Astrocyte (in vitro differentiated cells and primary cell): ENCODE measurements at regions not wholly inside any gene's neighbourhood (a gene's known extent, or its start where the extent isn't known, plus 50 kb on each side); places are given as distances from the start of the nearest gene placed in this dataset.

Experiments used
- DNase-seq: peaks from one replicate; pipeline ENCODE4 v3.0.0-alpha.2; 2010; ENCODE audit warnings: low read depth
- FAIRE-seq: peaks from 2 replicates; lab custom pipeline; 2011; peaks lifted over from hg19 to GRCh38; lab: Jason Lieb, UNC
- H2AFZ ChIP-seq: 2 replicates; pipeline ENCODE4 v1.6.0; 2012; ENCODE audit warnings: low read depth, low read length, inconsistent platforms
- H3K27ac ChIP-seq: 2 replicates; pipeline ENCODE4 v1.5.1; 2011; ENCODE audit warnings: low read depth, low read length, inconsistent platforms
- H3K27me3 ChIP-seq: 2 replicates; pipeline ENCODE4 v1.6.0; 2011; ENCODE audit warnings: low read length, inconsistent platforms; ENCODE audit not compliant: insufficient read depth
- H3K36me3 ChIP-seq: 2 replicates; pipeline ENCODE4 v1.5.1; 2011; ENCODE audit warnings: low read length, inconsistent platforms; ENCODE audit not compliant: insufficient read depth
- H3K4me1 ChIP-seq: 2 replicates; pipeline ENCODE4 v1.5.1; 2011; ENCODE audit warnings: low read length, inconsistent platforms; ENCODE audit not compliant: insufficient read depth
- H3K4me2 ChIP-seq: 2 replicates; pipeline ENCODE4 v1.6.0; 2012; ENCODE audit warnings: low read length, inconsistent platforms
- H3K4me3 ChIP-seq: 2 replicates; pipeline ENCODE4 v1.5.1; 2011; ENCODE audit warnings: low read depth, mild to moderate bottlenecking, low read length, inconsistent platforms; ENCODE audit not compliant: insufficient read depth
- H3K79me2 ChIP-seq: 2 replicates; pipeline ENCODE4 v1.6.0; 2012; ENCODE audit warnings: mild to moderate bottlenecking, low read length, inconsistent platforms; ENCODE audit not compliant: insufficient read depth
- H3K9ac ChIP-seq: 2 replicates; pipeline ENCODE4 v1.6.0; 2012; ENCODE audit warnings: mild to moderate bottlenecking, low read length, inconsistent platforms
- H3K9me3 ChIP-seq: 2 replicates; pipeline ENCODE4 v1.5.1; 2012; ENCODE audit warnings: low read depth, mild to moderate bottlenecking, low read length, inconsistent platforms; ENCODE audit not compliant: insufficient read depth
- H4K20me1 ChIP-seq: 2 replicates; pipeline ENCODE4 v1.6.0; 2012; ENCODE audit warnings: low read length, inconsistent platforms; ENCODE audit not compliant: insufficient read depth
- H3K27ac Mint-ChIP-seq: one replicate; pipeline ENCODE4 v1.8.0; 2021; ENCODE audit warnings: mild to moderate bottlenecking, mixed read lengths; ENCODE audit not compliant: unreplicated experiment
- H3K27me3 Mint-ChIP-seq: one replicate; pipeline ENCODE4 v1.8.0; 2021; ENCODE audit warnings: low read depth, mixed read lengths; ENCODE audit not compliant: unreplicated experiment
- H3K36me3 Mint-ChIP-seq: one replicate; pipeline ENCODE4 v1.8.0; 2021; ENCODE audit warnings: low read depth, mixed read lengths; ENCODE audit not compliant: unreplicated experiment
- H3K4me1 Mint-ChIP-seq: one replicate; pipeline ENCODE4 v1.8.0; 2021; ENCODE audit warnings: low read depth, mixed read lengths; ENCODE audit not compliant: unreplicated experiment
- H3K4me3 Mint-ChIP-seq: one replicate; pipeline ENCODE4 v1.8.0; 2021; ENCODE audit warnings: mild to moderate bottlenecking, moderate library complexity, mixed read lengths; ENCODE audit not compliant: unreplicated experiment
- H3K9me3 Mint-ChIP-seq: one replicate; pipeline ENCODE4 v1.8.0; 2021; ENCODE audit warnings: mild to moderate bottlenecking, mixed read lengths; ENCODE audit not compliant: unreplicated experiment
- CTCF ChIP-seq: IDR thresholded peaks from 2 replicates; pipeline ENCODE4 v1.5.1; 2011; ENCODE audit warnings: low read depth, mild to moderate bottlenecking, inconsistent platforms, low read length, moderate library complexity; ENCODE audit not compliant: insufficient read depth
- EZH2 ChIP-seq: IDR thresholded peaks from 2 replicates; pipeline ENCODE4 v1.6.1; 2012; ENCODE audit warnings: mild to moderate bottlenecking, low read length, inconsistent platforms; ENCODE audit not compliant: insufficient read depth

GRCh38 chr3:8403996-8404395 lies 97.6 kb upstream of the LMCD1 start:
- no peak for TF ChIP-seq CTCF
- TF ChIP-seq EZH2 = no peak
- Mint-ChIP-seq H3K9me3 (peaks cover 5% of the 10 kb centered on the region), H3K27me3 (no peaks in the 10 kb centered on the region), H3K27ac (no peak overlapping the region), H3K4me3 (no peak overlapping the region), H3K36me3 (no peaks in the 10 kb centered on the region), H3K4me1 (no peaks in the 10 kb centered on the region)
- Histone ChIP-seq H4K20me1 (no peaks in the 10 kb centered on the region), H3K4me3 (no peak overlapping the region), H3K36me3 (no peaks in the 10 kb centered on the region), H3K4me1 (no peaks in the 10 kb centered on the region), H3K9me3 (no peaks in the 10 kb centered on the region), H3K79me2 (no peaks in the 10 kb centered on the region), H3K27me3 (no peaks in the 10 kb centered on the region), H3K9ac (no peak overlapping the region), H2AFZ (no peak overlapping the region), H3K27ac (no peak overlapping the region), H3K4me2 (no peak overlapping the region)
- FAIRE-seq (no peak), DNase-seq (no peak)

GRCh38 chr3:8405144-8405543 lies 96.5 kb upstream of the LMCD1 start:
- no peak for FAIRE-seq
- peaks cover 5% of the 10 kb centered on the region for H3K9me3 Mint-ChIP-seq

More at GRCh38 chr3:8405144-8405543, 96.5 kb upstream of the LMCD1 start:
- H2AFZ ChIP-seq = no peak overlapping the region
- H3K4me1 Mint-ChIP-seq = no peaks in the 10 kb centered on the region
- H3K9me3 ChIP-seq = no peaks in the 10 kb centered on the region
- no peaks in the 10 kb centered on the region for H3K4me1 ChIP-seq
- H3K27me3 Mint-ChIP-seq = no peaks in the 10 kb centered on the region
- H3K4me3 ChIP-seq = no peak overlapping the region
- H3K4me2 ChIP-seq = no peak overlapping the region
- H3K36me3 ChIP-seq = no peaks in the 10 kb centered on the region
- no peaks in the 10 kb centered on the region for H3K36me3 Mint-ChIP-seq
- no peaks in the 10 kb centered on the region for H4K20me1 ChIP-seq
- no peak overlapping the region for H3K27ac Mint-ChIP-seq
- no peaks in the 10 kb centered on the region for H3K27me3 ChIP-seq
- H3K79me2 ChIP-seq = no peaks in the 10 kb centered on the region
- no peak overlapping the region for H3K9ac ChIP-seq
- no peak overlapping the region for H3K27ac ChIP-seq
- DNase-seq = no peak
- TF ChIP-seq EZH2 (no peak), CTCF (no peak)
- H3K4me3 Mint-ChIP-seq = no peak overlapping the region
